Parathyroid adenoma (tissue), 2 donors: ENCODE measurements at regions not wholly inside any gene's neighbourhood (a gene's known extent, or its start where the extent isn't known, plus 50 kb on each side); places are given as distances from the start of the nearest gene placed in this dataset.

Source experiments
- H2AFZ ChIP-seq: fragments of 300-600 bp; sonication (generic); one replicate; pipeline ENCODE4 v1.7.0; 2017; ENCODE audit warnings: antibody characterized with exemption, mild to moderate bottlenecking
- H3K27ac ChIP-seq: fragments of 300-600 bp; sonication (generic); one replicate; pipeline ENCODE4 v1.7.0; 2017
- H3K27me3 ChIP-seq: fragments of 300-600 bp; sonication (generic); one replicate; pipeline ENCODE4 v1.7.0; 2017; ENCODE audit warnings: low read length; ENCODE audit not compliant: control insufficient read depth, insufficient read depth
- H3K36me3 ChIP-seq: fragments of 300-600 bp; sonication (generic); one replicate; pipeline ENCODE4 v1.7.0; 2017; ENCODE audit warnings: low read length; ENCODE audit not compliant: control insufficient read depth, insufficient read depth
- H3K4me1 ChIP-seq: fragments of 300-600 bp; sonication (generic); one replicate; pipeline ENCODE4 v1.7.0; 2017; ENCODE audit warnings: control low read depth
- H3K4me2 ChIP-seq: fragments of 300-600 bp; sonication (generic); one replicate; pipeline ENCODE4 v1.7.0; 2017; ENCODE audit warnings: low read length
- H3K4me3 ChIP-seq: fragments of 300-600 bp; sonication (generic); one replicate; pipeline ENCODE4 v1.7.0; 2017; ENCODE audit warnings: low read depth, low read length
- H3K79me2 ChIP-seq: fragments of 300-600 bp; sonication (generic); one replicate; pipeline ENCODE4 v1.7.0; 2017; ENCODE audit warnings: control low read depth
- H3K9ac ChIP-seq: fragments of 300-600 bp; sonication (generic); one replicate; pipeline ENCODE4 v1.7.0; 2017; ENCODE audit warnings: mild to moderate bottlenecking
- H3K9me3 ChIP-seq: fragments of 300-600 bp; sonication (generic); one replicate; pipeline ENCODE4 v1.7.0; 2017; ENCODE audit warnings: low read length; ENCODE audit not compliant: control insufficient read depth
- TF ChIP-seq, protein P1 (sequence below): fragments of 300-600 bp; sonication (generic); IDR thresholded peaks from one replicate; pipeline ENCODE4 v1.7.0; 2017; ENCODE audit warnings: antibody characterized with exemption, mild to moderate bottlenecking
- donor health status: primary hyperparathyroidism.

DNA sequence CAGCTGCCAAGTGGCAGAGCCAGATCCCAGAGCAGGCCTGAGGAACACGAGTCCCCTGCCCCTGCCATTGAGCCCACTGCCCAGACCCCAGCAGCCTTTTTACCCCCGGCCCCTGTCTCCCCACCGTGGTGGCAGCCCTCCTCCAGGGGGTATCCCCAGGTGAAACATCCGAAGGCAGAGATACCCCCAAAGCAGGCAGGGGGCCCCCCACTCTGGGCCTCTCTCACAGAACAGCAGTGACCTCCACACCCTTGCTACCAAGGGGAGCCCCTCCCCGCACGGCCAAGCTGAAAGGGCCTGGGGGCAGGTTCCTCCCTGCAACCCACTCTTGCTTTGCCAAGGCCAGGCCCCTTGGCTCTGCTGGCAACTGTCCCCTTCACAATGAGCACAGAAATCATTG, 142.2 kb downstream of the ENGASE start:
- Histone ChIP-seq H3K9me3 (no peaks in the 10 kb centered on the region), H3K27me3 (no peaks in the 10 kb centered on the region), H3K9ac (no peak overlapping the region), H3K36me3 (no peaks in the 10 kb centered on the region), H3K27ac (no peak overlapping the region), H2AFZ (no peak overlapping the region), H3K4me2 (no peak overlapping the region), H3K79me2 (no peaks in the 10 kb centered on the region), H3K4me3 (no peak overlapping the region), H3K4me1 (no peaks in the 10 kb centered on the region)
- TF ChIP-seq, protein P1, sequence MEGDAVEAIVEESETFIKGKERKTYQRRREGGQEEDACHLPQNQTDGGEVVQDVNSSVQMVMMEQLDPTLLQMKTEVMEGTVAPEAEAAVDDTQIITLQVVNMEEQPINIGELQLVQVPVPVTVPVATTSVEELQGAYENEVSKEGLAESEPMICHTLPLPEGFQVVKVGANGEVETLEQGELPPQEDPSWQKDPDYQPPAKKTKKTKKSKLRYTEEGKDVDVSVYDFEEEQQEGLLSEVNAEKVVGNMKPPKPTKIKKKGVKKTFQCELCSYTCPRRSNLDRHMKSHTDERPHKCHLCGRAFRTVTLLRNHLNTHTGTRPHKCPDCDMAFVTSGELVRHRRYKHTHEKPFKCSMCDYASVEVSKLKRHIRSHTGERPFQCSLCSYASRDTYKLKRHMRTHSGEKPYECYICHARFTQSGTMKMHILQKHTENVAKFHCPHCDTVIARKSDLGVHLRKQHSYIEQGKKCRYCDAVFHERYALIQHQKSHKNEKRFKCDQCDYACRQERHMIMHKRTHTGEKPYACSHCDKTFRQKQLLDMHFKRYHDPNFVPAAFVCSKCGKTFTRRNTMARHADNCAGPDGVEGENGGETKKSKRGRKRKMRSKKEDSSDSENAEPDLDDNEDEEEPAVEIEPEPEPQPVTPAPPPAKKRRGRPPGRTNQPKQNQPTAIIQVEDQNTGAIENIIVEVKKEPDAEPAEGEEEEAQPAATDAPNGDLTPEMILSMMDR = no peak

DNA sequence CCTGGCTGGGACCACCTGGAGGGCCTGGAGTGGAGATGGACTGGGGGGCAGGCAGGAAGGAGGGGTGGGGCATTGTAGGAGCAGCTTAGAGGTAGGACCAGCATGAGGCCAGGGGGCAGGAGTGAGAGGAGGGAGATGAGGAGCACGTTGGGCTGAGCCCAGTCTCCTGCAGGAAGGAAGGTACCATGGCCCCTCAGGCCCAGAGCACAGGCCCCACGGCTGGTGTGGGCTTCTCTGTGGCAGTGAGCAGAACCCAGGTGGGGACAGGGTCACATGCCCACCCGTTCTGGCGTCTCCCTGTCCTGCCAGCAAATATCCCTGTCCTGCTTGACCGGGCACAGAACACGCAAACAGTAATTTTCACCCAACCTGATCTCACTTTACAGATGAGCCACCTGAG, 141.8 kb downstream of the ENGASE start:
- Histone ChIP-seq H2AFZ (no peak overlapping the region), H3K4me3 (no peak overlapping the region), H3K9me3 (no peaks in the 10 kb centered on the region), H3K36me3 (no peaks in the 10 kb centered on the region), H3K9ac (no peak overlapping the region), H3K4me1 (no peaks in the 10 kb centered on the region), H3K79me2 (no peaks in the 10 kb centered on the region), H3K4me2 (no peak overlapping the region), H3K27me3 (no peaks in the 10 kb centered on the region), H3K27ac (no peak overlapping the region)
- TF ChIP-seq, protein P1 = no peak

GRCh38 chr17:79215631-79216030, 141.0 kb downstream of the ENGASE start:
- H3K4me1 ChIP-seq = no peaks in the 10 kb centered on the region
- H3K9ac ChIP-seq = no peak overlapping the region
- H3K4me2 ChIP-seq = no peak overlapping the region
- no peaks in the 10 kb centered on the region for H3K36me3 ChIP-seq
- no peak overlapping the region for H2AFZ ChIP-seq
- no peaks in the 10 kb centered on the region for H3K9me3 ChIP-seq
- no peaks in the 10 kb centered on the region for H3K27me3 ChIP-seq
- H3K27ac ChIP-seq = no peak overlapping the region
- H3K4me3 ChIP-seq = no peak overlapping the region
- no peaks in the 10 kb centered on the region for H3K79me2 ChIP-seq
- TF ChIP-seq, protein P1 = no peak

DNA sequence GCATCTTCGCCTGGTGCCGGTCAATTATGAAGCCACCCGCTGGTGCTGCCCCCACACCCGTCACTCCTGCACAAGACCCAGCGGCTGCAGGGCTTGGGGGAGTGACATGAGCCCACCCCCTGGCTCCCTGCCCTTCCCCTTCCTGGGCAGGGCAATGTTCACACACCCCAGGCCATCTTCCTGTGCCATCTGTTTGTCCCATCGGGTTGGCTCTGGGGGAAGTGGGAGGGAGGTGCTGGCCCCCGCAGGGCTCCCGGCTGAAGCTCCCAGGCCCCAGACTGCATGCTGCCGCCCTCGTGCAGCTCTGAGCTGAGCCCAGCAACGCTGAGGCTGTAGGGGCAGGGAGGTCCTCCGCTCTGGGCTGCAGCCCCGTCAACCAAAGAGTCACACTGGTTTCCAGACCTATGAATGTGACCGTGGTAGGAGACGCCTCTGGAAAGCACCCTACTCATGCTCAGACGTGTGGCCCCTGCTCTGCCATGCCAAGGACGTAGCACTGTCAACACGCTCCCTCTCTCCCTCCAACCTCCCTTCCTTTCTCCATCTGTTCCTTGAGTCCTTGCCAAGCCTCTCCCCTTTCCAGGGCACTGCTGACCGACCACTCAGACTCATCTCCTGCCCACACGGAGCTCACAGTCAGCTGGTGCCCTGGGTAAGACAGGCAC, 140.4 kb downstream of the ENGASE start:
- Histone ChIP-seq H3K36me3 (no peaks in the 10 kb centered on the region), H3K27ac (no peak overlapping the region), H3K79me2 (no peaks in the 10 kb centered on the region), H2AFZ (no peak overlapping the region), H3K27me3 (no peaks in the 10 kb centered on the region), H3K9ac (no peak overlapping the region), H3K4me1 (no peaks in the 10 kb centered on the region), H3K4me3 (no peak overlapping the region), H3K9me3 (no peaks in the 10 kb centered on the region), H3K4me2 (no peak overlapping the region)
- TF ChIP-seq, protein P1 = no peak

GRCh38 chr17:79214459-79214858, 139.8 kb downstream of the ENGASE start:
- TF ChIP-seq, protein P1 = no peak
- no peaks in the 10 kb centered on the region for H3K4me1 ChIP-seq
- H3K27ac ChIP-seq = no peak overlapping the region
- H3K4me2 ChIP-seq = no peak overlapping the region
- H3K36me3 ChIP-seq = no peaks in the 10 kb centered on the region
- no peaks in the 10 kb centered on the region for H3K27me3 ChIP-seq
- no peaks in the 10 kb centered on the region for H3K79me2 ChIP-seq
- H2AFZ ChIP-seq = no peak overlapping the region
- no peak overlapping the region for H3K4me3 ChIP-seq
- H3K9me3 ChIP-seq = no peaks in the 10 kb centered on the region
- no peak overlapping the region for H3K9ac ChIP-seq
